RKO (cell line): ENCODE measurements at regions not wholly inside any gene's neighbourhood (a gene's known extent, or its start where the extent isn't known, plus 50 kb on each side); places are given as distances from the start of the nearest gene placed in this dataset.
"Not testable (repeated sequence)": the region's sequence is repeated elsewhere in the genome, so short reads cannot be mapped to it uniquely, and the experiment has no call there.

Experiments
- DNase-seq: peaks from one replicate; pipeline ENCODE4 v3.0.0-alpha.2; 2016; ENCODE audit warnings: low spot score

DNA sequence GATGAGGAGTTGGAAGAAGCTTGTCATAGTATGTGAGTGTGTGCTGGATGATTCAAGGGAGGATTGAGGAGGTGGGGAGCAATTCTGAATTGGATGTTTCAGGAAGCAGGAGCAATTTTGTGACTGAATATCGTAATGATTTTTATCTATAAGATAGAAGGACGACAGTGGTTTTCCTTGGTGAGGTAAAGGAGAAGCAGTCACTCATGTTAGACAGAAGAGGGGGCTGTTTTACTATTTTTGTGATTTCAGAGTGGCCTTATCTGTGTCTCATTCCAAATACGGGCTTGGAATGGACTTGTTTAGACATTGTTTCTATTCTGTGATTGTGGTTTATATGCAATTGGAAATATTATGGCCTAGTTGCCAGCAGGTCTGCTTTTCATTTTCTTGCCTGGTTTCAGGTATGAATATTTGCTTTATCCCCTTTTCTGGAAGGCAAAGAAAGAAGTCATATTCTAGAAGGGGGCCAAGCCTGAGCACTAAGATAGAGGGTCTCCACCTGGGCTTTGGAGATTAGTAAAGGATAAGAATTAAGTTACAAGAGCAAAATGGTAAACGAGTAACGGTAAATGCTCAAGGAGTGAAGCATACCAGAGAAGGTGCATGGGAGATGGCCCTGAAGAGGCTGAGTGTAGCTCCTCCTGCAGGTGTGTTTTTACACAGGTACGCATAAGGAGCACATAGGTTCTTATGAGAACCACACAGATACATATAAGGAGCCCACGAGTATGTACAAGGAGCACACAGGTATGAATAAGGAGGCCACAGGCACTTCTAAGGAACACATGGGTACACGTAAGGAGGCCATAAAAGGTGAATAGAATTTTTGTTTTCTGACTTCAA, 124.6 kb upstream of the KCNAB1 start:
- DNase-seq = peak; percentile 76

DNA sequence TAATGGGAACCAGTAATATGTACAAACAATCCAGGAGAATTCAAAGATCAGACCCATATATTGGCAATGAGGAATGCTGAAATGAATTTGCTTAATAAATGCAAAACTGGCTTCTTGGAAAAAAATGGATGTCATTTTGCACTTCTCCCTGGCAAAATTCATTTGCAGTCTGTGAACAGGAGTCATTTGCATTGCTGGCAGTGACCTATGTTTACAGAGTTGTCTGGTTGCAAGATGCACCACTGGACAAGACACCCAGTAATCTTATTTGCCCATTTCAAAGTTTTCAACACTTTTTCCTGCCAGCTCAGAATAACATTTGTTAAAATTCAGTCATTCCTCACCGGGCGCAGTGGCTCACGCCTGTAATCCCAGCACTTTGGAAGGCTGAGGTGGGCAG, 123.5 kb upstream of the KCNAB1 start:
- DNase-seq = no peak

DNA sequence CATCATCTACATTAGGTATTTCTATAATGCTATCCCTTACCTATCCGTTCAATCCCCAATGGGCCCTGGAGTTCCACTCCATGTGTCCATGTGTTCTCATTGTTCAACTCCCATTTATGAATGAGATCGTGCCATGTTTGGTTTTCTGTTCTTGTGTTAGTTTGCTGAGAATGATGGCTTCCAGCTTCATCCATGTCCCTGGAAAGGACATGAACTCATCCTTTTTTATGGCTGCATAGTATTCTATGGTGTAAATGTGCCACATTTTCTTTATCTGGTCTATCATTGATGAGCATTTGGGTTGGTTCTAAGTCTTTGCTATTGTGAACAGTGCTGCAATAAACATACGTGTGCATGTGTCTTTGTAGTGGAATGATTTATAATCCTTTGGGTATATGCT, 122.2 kb upstream of the KCNAB1 start:
- DNase-seq = not testable (repeated sequence)

DNA sequence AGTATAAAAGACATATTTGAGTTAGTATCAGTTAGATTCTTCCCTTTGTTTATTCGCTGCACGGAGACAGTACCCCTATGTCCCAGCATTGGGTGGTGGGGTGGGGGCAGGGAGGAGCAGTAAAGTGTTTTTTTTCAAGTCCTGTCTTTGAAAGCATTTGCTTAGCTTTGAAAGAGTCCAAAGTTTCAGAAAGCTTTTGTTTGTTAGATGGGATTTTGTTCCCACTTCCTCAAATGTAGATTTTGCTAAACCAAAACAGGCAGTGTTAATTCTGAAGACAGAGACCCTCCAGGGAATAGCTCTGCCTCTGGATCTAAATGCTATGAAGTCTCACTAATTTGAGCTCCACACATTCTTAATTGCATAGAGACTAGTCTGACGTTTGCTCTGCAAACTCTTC, 114.6 kb upstream of the KCNAB1 start:
- no peak for DNase-seq

DNA sequence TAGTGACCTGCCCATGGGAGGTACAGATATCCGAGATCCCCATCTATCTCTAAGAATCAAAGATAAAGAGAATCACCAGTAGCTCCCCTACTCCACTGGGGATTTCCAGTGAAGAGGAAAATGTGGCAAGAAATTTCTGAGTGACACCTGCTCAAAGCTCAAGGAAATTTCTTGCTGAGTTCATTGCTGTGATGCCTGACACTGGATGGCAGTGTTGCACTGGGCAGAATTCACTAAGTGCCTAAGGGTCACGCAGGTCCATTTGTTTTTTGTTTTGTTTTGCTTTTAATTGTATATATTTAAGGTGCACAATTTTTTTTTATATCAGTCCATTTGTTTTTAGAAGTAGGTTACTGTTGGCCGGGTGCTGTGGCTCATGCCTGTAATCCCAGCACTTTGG, 109.5 kb upstream of the KCNAB1 start:
- DNase-seq = peak; percentile 52

DNA sequence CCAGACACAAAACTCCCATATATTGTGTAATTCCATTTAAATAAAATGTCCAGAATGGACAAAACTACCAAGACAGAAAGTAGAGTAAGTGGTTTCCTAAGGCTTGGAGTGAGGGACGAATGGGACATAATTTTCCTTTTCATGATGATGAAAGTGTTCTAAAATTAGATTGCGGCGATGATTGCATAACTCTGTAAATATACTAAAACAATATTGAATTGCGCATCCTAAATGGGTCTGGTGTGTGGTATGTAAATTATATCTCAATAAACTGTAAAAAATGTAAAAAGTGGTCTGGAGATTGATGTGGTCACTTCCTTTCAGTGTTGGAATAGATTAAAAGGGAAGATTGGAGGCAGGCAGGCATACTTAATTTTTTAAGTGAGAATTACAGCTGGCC, 105.9 kb upstream of the KCNAB1 start:
- no peak for DNase-seq

DNA sequence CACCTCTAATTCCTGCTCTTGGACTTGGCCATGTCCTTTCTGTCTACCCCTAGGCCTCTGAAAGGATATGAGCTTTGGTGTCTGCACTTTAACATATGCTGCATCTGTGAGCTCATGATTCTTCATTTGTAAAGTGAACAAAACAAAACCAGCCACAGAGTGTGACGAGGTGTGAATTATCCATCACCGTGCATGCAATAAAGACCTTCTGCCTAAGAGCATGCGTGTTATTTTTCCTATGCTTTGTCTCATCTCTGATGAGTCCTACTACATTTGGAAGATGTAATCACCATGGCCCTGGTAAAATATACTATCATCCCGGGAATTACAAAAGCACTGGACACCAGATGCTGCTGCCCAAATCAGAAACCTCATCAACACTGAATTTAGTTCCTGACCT, 103.5 kb upstream of the KCNAB1 start:
- DNase-seq = no peak

DNA sequence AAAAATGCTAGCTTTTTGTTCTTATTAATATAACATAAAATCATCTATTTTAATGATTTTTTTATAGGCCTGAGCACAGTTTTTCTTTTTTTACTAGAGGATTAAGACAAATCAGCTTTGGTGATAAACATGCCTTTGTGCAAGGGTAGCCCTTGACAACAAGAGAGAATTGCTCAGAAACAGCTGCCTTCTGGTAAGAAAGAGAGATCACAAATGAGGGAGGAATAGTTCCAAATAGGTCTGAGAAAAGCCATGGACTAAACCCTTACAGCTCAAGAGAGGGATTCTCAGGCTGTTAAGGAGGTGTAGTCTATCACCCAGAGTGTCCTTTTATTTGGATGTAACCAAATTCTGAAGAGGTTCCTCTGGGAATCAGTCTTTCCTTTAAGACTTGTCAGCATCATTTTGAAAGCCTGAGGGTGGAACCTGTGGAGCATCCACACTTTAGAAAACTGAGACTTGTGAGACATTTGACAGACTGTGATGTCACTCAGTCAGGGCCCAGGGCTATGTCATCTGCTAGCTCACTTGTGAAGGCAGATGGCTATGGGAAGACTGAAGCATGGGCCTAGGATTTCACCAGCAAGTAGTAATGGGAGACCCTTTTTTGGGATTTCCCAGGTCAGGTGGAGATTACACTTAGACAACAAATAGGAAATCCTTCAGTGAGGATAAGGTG, 102.9 kb upstream of the KCNAB1 start:
- no peak for DNase-seq

DNA sequence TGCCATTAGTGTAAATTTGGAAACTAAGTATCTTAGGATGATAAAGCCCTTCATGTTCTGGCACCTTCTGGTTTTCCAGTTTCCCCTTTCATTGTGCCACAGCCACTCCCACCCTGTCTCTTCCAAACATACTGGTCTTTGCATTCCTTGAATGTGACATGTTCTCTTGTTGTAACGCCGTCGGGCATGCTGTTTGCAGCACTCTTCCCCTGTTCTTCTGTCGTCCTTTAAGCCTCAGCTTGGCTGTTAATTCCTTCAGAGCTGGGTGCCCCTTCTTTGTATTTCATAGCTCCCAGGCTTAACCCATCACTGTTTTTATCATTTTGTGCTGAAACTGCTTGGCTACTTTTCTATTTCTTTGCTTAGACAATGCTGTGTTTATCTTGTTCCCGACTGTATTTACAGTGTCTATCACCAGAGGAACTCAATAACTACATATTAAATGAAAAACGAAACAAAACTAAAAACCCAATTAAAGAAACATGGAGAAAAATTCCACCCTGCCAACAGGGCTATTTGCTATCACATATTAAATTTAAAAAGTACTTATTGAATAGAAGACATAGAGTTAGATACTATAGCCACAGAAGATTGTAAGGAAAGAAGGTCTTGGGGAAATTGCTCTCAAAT, 95.4 kb upstream of the KCNAB1 start:
- DNase-seq = no peak

DNA sequence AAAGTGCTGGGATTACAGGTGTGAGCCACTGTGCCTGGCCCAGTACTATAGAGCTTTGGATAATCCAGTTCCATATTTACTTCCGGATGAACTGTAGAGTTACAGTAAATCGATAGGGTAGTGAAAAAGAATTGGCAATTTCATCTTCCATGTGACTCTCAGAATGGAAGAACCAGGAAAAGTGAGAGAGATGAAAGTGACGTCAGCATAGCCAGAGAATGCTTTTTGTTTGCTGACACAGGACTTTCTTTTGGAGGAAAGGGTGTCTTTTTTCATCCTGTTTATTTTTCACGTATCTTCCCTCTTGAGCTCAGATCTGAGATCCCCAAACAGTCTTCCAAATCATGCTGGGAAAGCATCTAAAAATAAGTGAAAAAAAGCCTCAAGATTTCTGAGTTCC, 91.2 kb upstream of the KCNAB1 start:
- no peak for DNase-seq

DNA sequence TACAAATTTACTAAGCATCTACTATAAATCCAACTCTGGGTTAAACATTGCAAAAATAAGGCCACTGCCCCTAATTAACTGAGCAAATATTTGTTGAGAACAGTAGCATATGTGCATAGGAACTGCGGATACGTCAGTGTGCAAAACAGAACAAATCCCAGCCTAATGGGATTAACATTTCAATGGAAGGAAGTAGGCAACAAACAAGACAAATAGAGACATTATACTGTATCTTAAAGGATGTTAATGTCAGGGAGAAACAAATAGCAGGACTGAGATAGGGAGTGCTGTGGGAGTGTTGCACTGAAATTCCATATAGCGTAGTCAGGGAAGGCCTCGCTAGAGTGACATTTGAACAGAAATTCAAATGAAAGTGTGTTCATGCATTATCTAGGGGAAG, 89.7 kb upstream of the KCNAB1 start:
- no peak for DNase-seq

DNA sequence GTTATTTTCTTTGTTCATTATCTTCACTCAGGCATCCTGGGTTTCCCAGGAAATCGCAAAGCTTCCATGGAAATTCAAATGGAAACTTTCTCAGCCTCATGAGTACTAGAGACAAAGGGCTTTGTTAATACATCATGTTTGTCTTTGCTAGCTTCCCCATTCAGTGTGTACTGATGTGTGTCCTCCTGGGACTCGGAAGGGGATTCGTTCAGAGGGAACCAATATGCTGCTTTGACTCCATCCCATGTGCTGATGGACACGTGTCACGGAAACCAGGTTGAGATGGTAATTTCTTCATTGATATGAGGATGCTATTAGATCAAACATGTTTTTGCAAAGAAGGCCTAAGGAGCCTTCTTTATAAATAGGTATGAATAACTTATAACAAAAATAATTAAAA, 87.0 kb upstream of the KCNAB1 start:
- DNase-seq = no peak

DNA sequence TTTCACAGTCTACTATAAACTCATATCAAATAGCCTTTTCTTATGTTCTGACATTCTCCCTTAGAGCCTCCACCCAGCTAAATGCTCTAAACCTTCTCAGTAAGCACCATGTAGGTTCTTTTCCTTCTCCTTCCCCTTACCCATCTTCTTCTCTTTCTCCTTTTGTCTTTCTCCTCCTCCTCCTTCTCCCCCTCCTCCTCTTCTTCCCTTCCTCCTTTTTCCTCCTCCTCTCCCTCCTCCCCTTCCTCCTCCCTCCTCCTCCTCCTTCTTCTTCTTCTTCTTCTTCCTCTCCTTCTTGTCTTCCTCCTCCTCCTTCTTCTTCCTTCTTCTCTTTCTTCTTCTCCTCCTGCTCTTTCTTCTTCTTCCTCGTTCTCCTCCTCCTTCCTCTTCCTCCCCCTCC, 85.2 kb upstream of the KCNAB1 start:
- no peak for DNase-seq

DNA sequence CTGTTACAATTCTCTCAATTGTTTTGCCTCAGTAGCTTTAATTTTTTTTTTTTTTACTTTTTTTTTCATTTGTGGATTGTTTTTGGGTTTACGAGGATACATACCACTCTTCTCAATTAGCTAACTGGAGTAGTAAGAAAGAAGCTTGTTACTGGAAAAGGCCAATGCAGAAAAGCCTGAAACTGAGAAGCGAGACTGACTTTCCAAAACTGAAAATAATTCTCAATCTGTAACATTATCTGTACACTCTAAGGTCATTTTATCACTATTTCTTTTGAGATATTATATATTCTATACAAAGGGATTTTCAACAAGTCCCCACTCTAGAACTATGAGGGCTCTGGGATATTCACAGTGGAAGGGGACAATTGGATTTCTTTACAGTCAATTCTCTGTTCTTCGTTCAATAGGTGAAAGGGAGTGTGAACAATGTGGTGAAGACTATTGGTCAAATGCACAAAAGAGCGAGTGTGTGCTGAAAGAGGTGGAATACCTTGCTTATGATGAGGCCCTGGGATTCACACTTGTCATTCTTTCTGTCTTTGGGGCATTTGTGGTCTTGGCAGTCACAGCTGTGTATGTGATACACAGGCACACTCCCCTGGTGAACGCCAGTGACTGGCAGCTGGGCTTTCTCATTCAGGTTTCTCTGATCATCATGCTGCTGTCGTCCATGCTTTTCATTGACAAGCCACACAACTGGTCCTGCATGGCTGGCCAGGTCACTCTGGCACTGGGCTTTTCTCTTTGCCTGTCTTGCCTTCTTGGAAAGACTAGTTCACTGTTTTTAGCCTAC, 83.9 kb upstream of the KCNAB1 start:
- DNase-seq = no peak

DNA sequence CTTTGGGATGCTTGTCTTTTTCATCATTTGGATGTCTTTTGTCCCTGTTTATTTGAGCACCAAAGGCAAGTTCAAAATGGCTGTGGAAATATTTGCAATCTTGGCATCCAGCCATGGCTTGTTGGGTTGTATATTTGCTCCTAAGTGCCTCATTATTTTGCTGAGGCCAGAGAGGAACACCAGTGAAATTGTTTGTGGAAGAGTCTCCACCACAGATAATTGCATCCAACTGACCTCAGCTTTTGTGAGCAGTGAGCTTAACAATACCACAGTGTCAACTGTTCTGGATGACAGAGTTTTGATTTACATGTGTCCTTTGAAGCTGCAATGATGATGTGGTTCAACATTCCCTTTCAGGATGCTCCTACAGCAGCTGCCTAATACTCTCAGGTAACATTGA, 83.0 kb upstream of the KCNAB1 start:
- no peak for DNase-seq

DNA sequence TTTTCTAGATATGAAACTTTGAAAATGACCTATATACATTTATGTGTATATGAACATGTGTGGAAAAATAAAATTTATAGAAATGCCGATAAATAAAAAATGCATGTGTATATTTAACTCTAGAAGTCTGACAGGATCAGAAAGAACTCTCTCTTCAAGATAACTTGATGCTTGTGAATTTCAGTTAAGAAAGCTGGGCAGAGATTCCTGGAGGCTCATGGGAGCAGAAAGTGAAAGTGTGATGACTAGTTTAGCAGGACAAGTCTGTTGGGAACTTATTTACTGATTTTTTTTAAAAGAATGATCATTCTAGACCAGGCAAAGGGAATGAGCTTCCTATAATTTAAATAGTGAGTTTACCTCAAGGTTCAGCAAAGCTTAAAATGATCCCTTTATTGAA, 81.5 kb upstream of the KCNAB1 start:
- DNase-seq = no peak

DNA sequence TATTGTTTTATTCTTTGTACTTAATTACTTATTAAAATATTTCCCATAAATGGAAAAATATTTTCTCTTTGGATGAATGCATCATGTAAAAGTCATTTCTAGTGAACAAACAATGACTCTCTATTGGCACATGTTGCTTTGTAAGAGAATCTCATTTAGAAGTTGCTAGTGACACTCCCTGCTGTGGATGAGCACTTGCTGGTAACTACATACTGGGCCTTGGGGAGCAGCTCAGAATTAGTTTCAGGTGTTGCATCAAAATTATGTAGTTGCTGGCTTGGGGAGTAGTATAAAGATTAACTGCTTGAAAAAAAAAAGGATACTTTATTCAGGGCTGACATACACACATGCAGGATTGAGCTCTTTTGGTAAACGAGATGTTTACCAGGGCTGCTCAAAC, 80.3 kb upstream of the KCNAB1 start:
- no peak for DNase-seq

DNA sequence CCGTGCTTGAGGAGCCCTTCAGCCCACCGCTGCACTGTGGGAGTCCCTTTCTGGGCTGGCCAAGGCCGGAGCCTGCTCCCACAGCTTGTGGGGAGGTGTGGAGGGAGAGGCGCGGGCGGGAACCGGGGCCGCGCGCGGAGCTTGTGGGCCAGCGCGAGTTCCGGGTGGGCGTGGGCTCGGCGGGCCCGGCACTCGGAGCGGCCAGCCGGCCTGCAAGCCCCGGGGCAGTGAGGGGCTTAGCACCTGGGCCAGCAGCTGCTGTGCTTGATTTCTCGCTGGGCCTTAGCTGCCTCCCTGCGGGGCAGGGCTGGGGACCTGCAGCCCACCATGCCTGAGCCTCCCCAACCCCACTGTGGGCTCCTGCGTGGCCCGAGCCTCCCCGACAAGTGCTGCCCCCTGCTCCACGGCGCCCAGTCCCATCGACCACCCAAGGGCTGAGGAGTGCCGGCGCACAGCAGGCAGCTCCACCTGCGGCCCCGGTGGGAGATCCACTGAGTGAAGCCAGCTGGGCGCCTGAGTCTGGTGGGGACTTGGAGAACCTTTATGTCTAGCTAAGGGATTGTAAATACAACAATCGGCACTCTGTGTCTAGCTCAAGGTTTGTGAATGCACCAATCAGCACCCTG, 79.0 kb upstream of the KCNAB1 start:
- not testable (repeated sequence) for DNase-seq

DNA sequence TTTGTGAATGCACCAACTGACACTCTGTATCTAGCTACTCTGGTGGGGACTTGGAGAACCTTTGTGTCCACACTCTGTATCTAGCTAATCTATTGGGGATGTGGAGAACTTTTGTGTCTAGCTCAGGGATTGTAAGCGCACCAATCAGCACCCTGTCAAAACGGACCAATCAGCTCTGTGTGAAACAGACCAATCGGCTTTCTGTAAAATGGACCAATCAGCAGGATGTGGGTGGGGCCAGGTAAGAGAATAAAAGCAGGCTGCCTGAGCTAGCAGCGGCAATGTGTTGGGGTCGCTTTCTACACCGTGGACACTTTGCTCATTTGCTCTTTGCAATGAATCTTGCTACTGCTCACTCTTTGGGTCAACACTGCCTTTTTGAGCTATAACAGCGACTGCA, 78.5 kb upstream of the KCNAB1 start:
- DNase-seq = not testable (repeated sequence)

DNA sequence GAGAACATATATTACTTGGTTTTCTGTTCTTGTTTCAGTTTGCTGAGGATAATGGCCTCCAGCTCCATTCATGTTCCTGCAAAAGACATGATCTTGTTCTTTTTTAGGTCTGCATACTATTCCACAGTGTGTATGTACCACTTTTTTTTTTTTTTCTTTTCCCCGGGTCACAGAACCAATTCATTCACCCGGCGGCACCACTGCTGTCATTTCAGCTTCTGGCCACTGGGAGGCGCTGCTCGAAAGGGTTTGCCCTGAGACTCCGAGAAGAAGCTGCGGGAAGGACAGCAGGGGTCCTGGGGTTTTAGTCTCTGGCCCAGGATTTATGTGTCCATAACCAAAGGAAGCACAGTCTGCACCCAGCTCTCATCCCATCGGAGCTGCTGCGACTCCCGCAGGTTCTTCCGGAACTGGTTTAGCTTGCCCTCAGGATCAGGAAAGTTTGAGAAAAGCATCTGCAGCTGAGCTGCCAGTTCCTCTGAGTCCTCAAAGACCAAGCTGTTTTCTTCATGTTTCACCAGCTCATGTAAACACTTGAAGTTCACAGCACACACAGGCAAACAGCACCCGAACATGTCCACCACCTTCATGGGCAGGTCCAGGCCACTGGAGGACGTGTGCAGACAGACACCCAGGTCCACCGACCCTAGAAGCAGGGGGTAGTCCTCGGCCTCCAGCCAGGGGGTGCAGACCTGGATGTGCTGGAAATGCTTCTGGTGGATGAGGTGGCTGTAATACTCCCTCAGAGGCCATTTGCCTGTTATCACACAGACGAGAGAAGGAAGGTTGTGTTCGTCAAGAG, 76.3 kb upstream of the KCNAB1 start:
- not testable (repeated sequence) for DNase-seq

DNA sequence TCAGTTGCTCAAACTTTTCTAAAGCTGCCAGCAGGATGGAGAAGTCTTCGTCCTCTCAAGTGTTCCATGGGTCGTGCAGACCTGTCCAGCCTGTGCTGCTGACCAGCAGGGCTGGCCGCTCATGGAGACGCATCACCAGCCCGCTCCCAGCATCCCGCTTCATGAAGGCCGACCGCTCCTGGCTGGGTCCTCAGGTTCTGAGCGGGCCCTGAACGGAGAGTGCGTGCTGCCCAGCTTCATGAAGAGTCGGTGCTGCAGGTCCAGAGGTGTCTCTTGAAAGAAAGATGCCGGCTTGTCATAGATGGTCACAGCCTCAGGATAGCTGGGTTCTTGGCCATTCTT, 75.8 kb upstream of the KCNAB1 start:
- DNase-seq = no peak
